Suprapubic skin (tissue), 4 donors: ENCODE measurements at regions not wholly inside any gene's neighbourhood (a gene's known extent, or its start where the extent isn't known, plus 50 kb on each side); places are given as distances from the start of the nearest gene placed in this dataset.

Experiments used
- DNase-seq, 2 donors: peaks; one replicate each; pipeline ENCODE4 v3.0.0-alpha.2; 2019; ENCODE audit warnings: low spot score in 2 of 2
- H3K27ac ChIP-seq: fragments of 200-600 bp; sonication (generic); one replicate; pipeline ENCODE4 v1.5.1; 2019
- H3K27me3 ChIP-seq: fragments of 200-600 bp; sonication (generic); one replicate; pipeline ENCODE4 v1.5.1; 2019
- H3K36me3 ChIP-seq: fragments of 200-600 bp; sonication (generic); one replicate; pipeline ENCODE4 v1.5.1; 2019
- H3K4me1 ChIP-seq: fragments of 200-600 bp; sonication (generic); one replicate; pipeline ENCODE4 v1.5.1; 2019
- H3K4me3 ChIP-seq: fragments of 200-600 bp; sonication (generic); one replicate; pipeline ENCODE4 v1.5.1; 2019; ENCODE audit warnings: mild to moderate bottlenecking
- H3K9me3 ChIP-seq: fragments of 200-600 bp; sonication (generic); one replicate; pipeline ENCODE4 v1.5.1; 2019
- CTCF ChIP-seq, 2 donors: fragments of 200-600 bp in 1 of 2; fragments of 450-650 bp in 1 of 2; sonication (generic) in 1 of 2; IDR thresholded peaks; one replicate each; pipeline ENCODE4 v1.5.1; 2016 to 2019; ENCODE audit warnings: antibody characterized with exemption in 2 of 2, mild to moderate bottlenecking in 1 of 2, moderate library complexity in 1 of 2
- EP300 ChIP-seq: sonication (generic); formaldehyde crosslinking; IDR thresholded peaks from one replicate; pipeline ENCODE4 v1.6.1; 2017; ENCODE audit warnings: antibody characterized with exemption
- POLR2A ChIP-seq, 2 donors: fragments of 450-650 bp; IDR thresholded peaks; one replicate each; pipeline ENCODE4 v1.6.1; 2017; ENCODE audit warnings: antibody characterized with exemption in 2 of 2, mild to moderate bottlenecking in 2 of 2, moderate library complexity in 2 of 2
- POLR2AphosphoS5 ChIP-seq, 3 donors: sonication (generic); formaldehyde crosslinking; IDR thresholded peaks; one replicate each; pipeline ENCODE4 v1.6.1; 2017; ENCODE audit warnings: antibody characterized with exemption in 3 of 3
- whole genome bisulfite sequencing: methylation state at CpG from one replicate; pipeline ENCODE4 v1.1.5; 2018; 5-methylcytosine and 5-hydroxymethylcytosine counted together

- TF ChIP-seq EP300 (no peak), POLR2AphosphoS5 (IDR thresholded peaks at IDR 0.05) (no peak), POLR2A (IDR thresholded peaks at IDR 0.05) (no peak), CTCF (IDR thresholded peaks at IDR 0.05) (no peak)
- H3K4me1 ChIP-seq: peaks cover 1% of the 10 kb centered on the region
- DNase-seq: no peak
- no peaks in the 10 kb centered on the region for H3K9me3 ChIP-seq
- H3K27ac ChIP-seq: no peak overlapping the region
- H3K36me3 ChIP-seq: no peaks in the 10 kb centered on the region
- no peak overlapping the region for H3K4me3 ChIP-seq
- no peaks in the 10 kb centered on the region for H3K27me3 ChIP-seq
- 98% methylated on average over 2 of the region's 2 CpGs for WGBS
Measured at GRCh38 chr6:90795078-90795477, 208.2 kb upstream of the MAP3K7 start.

- Histone ChIP-seq H3K27ac (no peak overlapping the region), H3K36me3 (no peaks in the 10 kb centered on the region), H3K4me3 (no peak overlapping the region), H3K4me1 (peaks cover 3% of the 10 kb centered on the region), H3K27me3 (no peaks in the 10 kb centered on the region), H3K9me3 (no peaks in the 10 kb centered on the region)
- 79% methylated on average over 2 of the region's 2 CpGs for WGBS
- no peak for DNase-seq
- no peak for TF ChIP-seq POLR2A (IDR thresholded peaks at IDR 0.05)
- TF ChIP-seq POLR2AphosphoS5 (IDR thresholded peaks at IDR 0.05): no peak
- TF ChIP-seq CTCF (IDR thresholded peaks at IDR 0.05): no peak
- TF ChIP-seq EP300: no peak
Measured at GRCh38 chr6:90793771-90794170, 206.9 kb upstream of the MAP3K7 start.

GRCh38 chr6:90790696-90791095, 203.8 kb upstream of the MAP3K7 start:
- H3K27ac ChIP-seq: no peak overlapping the region
- H3K9me3 ChIP-seq: no peaks in the 10 kb centered on the region
- H3K27me3 ChIP-seq: no peaks in the 10 kb centered on the region
- H3K4me3 ChIP-seq: no peak overlapping the region
- WGBS: 70% methylated on average over 2 of the region's 2 CpGs
- peaks cover 3% of the 10 kb centered on the region for H3K4me1 ChIP-seq
- H3K36me3 ChIP-seq: no peaks in the 10 kb centered on the region
- DNase-seq: no peak
- no peak for TF ChIP-seq POLR2A (IDR thresholded peaks at IDR 0.05)

GRCh38 chr6:90790058-90790457, 203.2 kb upstream of the MAP3K7 start:
- no peak for DNase-seq
- 37% methylated on average over 7 of the region's 7 CpGs for WGBS
- TF ChIP-seq EP300 (no peak), CTCF (IDR thresholded peaks at IDR 0.05) (no peak), POLR2AphosphoS5 (IDR thresholded peaks at IDR 0.05) (no peak), POLR2A (IDR thresholded peaks at IDR 0.05) (no peak)
- Histone ChIP-seq H3K4me1 (peaks cover 3% of the 10 kb centered on the region), H3K4me3 (no peak overlapping the region), H3K27me3 (no peaks in the 10 kb centered on the region), H3K27ac (no peak overlapping the region), H3K36me3 (no peaks in the 10 kb centered on the region), H3K9me3 (no peaks in the 10 kb centered on the region)

- no peak for TF ChIP-seq CTCF (IDR thresholded peaks at IDR 0.05)
- TF ChIP-seq POLR2A (IDR thresholded peaks at IDR 0.05): no peak
- TF ChIP-seq POLR2AphosphoS5 (IDR thresholded peaks at IDR 0.05): no peak
- no peak for TF ChIP-seq EP300
- H3K27me3 ChIP-seq: no peaks in the 10 kb centered on the region
- DNase-seq: no peak
- H3K27ac ChIP-seq: no peak overlapping the region
- no peak overlapping the region for H3K4me3 ChIP-seq
- H3K36me3 ChIP-seq: no peaks in the 10 kb centered on the region
- H3K9me3 ChIP-seq: no peaks in the 10 kb centered on the region
- WGBS: 75% methylated on average over 4 of the region's 4 CpGs
- peaks cover 3% of the 10 kb centered on the region for H3K4me1 ChIP-seq
Measured at GRCh38 chr6:90788781-90789180, 201.9 kb upstream of the MAP3K7 start.

GRCh38 chr6:90787446-90787845, 200.6 kb upstream of the MAP3K7 start:
- no peaks in the 10 kb centered on the region for H3K9me3 ChIP-seq
- no peak for DNase-seq
- TF ChIP-seq POLR2AphosphoS5 (IDR thresholded peaks at IDR 0.05): no peak
- no peak for TF ChIP-seq POLR2A (IDR thresholded peaks at IDR 0.05)
- no peak for TF ChIP-seq CTCF (IDR thresholded peaks at IDR 0.05)
- no peak for TF ChIP-seq EP300
- H3K27ac ChIP-seq: no peak overlapping the region
- H3K4me3 ChIP-seq: no peak overlapping the region
- H3K27me3 ChIP-seq: no peaks in the 10 kb centered on the region
- H3K4me1 ChIP-seq: peaks cover 3% of the 10 kb centered on the region
- no peaks in the 10 kb centered on the region for H3K36me3 ChIP-seq
- WGBS: 73% methylated on average over 3 of the region's 3 CpGs
